ENCODE measurements at regions not wholly inside any gene's neighbourhood (a gene's known extent, or its start where the extent isn't known, plus 50 kb on each side); places are given as distances from the start of the nearest gene placed in this dataset.

DNA sequence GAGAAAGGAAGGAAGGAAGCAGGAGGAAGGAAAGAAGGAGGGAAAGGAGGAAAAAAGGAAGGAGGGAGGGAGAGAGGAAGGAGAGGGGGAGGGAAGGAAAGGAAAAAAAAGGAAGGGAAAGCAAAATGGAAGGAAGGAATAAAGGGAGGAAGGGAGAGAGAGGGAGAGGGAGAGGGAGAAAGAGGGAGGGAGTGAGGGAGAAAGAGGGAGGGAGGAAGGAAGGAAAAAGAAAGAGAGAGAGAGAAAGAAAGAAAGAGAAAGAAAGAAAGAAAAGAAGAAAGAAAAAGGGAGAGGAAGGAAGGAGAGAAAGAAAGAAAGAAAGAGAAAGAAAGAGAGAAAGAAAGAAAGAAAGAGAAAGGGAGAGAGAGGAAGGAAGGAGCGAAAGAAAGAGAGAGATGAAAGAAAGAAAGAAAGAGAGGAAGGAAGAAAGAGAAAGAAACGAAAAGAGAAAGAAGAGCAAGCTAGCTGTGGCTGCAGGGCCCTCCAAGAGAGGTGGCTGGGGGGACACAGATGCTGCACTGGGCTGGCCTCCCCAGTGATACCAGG, 472.4 kb upstream of the MGMT start:
- TF ChIP-seq, protein P1, sequence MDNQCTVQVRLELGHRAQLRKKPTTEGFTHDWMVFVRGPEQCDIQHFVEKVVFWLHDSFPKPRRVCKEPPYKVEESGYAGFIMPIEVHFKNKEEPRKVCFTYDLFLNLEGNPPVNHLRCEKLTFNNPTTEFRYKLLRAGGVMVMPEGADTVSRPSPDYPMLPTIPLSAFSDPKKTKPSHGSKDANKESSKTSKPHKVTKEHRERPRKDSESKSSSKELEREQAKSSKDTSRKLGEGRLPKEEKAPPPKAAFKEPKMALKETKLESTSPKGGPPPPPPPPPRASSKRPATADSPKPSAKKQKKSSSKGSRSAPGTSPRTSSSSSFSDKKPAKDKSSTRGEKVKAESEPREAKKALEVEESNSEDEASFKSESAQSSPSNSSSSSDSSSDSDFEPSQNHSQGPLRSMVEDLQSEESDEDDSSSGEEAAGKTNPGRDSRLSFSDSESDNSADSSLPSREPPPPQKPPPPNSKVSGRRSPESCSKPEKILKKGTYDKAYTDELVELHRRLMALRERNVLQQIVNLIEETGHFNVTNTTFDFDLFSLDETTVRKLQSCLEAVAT (IDR thresholded peaks at IDR 0.05), result no peak
- TF ChIP-seq, protein P2, sequence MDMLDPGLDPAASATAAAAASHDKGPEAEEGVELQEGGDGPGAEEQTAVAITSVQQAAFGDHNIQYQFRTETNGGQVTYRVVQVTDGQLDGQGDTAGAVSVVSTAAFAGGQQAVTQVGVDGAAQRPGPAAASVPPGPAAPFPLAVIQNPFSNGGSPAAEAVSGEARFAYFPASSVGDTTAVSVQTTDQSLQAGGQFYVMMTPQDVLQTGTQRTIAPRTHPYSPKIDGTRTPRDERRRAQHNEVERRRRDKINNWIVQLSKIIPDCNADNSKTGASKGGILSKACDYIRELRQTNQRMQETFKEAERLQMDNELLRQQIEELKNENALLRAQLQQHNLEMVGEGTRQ (CRISPR knock-in tag; IDR thresholded peaks at IDR 0.05), result no peak
- no peak for TF ChIP-seq CHD2 (IDR thresholded peaks at IDR 0.05; ENCODE audit: low read depth, low read length)
- no peak for TF ChIP-seq ZNF24 (IDR thresholded peaks at IDR 0.05)
- no peak for TF ChIP-seq MXI1 (IDR thresholded peaks at IDR 0.05; ENCODE audit: low read depth, low read length)
- TF ChIP-seq, protein P3, sequence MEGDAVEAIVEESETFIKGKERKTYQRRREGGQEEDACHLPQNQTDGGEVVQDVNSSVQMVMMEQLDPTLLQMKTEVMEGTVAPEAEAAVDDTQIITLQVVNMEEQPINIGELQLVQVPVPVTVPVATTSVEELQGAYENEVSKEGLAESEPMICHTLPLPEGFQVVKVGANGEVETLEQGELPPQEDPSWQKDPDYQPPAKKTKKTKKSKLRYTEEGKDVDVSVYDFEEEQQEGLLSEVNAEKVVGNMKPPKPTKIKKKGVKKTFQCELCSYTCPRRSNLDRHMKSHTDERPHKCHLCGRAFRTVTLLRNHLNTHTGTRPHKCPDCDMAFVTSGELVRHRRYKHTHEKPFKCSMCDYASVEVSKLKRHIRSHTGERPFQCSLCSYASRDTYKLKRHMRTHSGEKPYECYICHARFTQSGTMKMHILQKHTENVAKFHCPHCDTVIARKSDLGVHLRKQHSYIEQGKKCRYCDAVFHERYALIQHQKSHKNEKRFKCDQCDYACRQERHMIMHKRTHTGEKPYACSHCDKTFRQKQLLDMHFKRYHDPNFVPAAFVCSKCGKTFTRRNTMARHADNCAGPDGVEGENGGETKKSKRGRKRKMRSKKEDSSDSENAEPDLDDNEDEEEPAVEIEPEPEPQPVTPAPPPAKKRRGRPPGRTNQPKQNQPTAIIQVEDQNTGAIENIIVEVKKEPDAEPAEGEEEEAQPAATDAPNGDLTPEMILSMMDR (IDR thresholded peaks at IDR 0.05 in 2 of 3, conservative IDR thresholded peaks at IDR 0.05 in 1 of 3; ENCODE audit: insufficient read depth in 2 of 3, low read depth in 1 of 3, low read length in 3 of 3), result no peak
- no peak for TF ChIP-seq SRSF1 (IDR thresholded peaks at IDR 0.05; ENCODE audit: low read depth, low read length)
- TF ChIP-seq, protein P4, sequence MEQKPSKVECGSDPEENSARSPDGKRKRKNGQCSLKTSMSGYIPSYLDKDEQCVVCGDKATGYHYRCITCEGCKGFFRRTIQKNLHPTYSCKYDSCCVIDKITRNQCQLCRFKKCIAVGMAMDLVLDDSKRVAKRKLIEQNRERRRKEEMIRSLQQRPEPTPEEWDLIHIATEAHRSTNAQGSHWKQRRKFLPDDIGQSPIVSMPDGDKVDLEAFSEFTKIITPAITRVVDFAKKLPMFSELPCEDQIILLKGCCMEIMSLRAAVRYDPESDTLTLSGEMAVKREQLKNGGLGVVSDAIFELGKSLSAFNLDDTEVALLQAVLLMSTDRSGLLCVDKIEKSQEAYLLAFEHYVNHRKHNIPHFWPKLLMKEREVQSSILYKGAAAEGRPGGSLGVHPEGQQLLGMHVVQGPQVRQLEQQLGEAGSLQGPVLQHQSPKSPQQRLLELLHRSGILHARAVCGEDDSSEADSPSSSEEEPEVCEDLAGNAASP (IDR thresholded peaks at IDR 0.05), result no peak
- TF ChIP-seq, protein P5, sequence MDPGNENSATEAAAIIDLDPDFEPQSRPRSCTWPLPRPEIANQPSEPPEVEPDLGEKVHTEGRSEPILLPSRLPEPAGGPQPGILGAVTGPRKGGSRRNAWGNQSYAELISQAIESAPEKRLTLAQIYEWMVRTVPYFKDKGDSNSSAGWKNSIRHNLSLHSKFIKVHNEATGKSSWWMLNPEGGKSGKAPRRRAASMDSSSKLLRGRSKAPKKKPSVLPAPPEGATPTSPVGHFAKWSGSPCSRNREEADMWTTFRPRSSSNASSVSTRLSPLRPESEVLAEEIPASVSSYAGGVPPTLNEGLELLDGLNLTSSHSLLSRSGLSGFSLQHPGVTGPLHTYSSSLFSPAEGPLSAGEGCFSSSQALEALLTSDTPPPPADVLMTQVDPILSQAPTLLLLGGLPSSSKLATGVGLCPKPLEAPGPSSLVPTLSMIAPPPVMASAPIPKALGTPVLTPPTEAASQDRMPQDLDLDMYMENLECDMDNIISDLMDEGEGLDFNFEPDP (CRISPR knock-in tag; IDR thresholded peaks at IDR 0.05), result no peak
- TF ChIP-seq EZH2 (IDR thresholded peaks at IDR 0.05; ENCODE audit: borderline replicate concordance, low read depth, low read length), result no peak
- TF ChIP-seq, protein P6, sequence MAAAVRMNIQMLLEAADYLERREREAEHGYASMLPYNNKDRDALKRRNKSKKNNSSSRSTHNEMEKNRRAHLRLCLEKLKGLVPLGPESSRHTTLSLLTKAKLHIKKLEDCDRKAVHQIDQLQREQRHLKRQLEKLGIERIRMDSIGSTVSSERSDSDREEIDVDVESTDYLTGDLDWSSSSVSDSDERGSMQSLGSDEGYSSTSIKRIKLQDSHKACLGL (CRISPR knock-in tag; IDR thresholded peaks at IDR 0.05; ENCODE audit: borderline replicate concordance, poor library complexity, severe bottlenecking), result no peak
- no peak for TF ChIP-seq NR2C2 (CRISPR knock-in tag; IDR thresholded peaks at IDR 0.05)
- TF ChIP-seq NR2C2 (tag; IDR thresholded peaks at IDR 0.05), result no peak
- no peak for TF ChIP-seq BRCA1 (IDR thresholded peaks at IDR 0.05)
- TF ChIP-seq BRCA1 (CRISPR knock-in tag; IDR thresholded peaks at IDR 0.05), result no peak
- TF ChIP-seq NRF1 (conservative IDR thresholded peaks at IDR 0.05 in 1 of 2, IDR thresholded peaks at IDR 0.05 in 1 of 2), result no peak

Measured in K562 (cell line).